Inferior parietal cortex (tissue), 1 donor: ENCODE measurements at regions not wholly inside any gene's neighbourhood (a gene's known extent, or its start where the extent isn't known, plus 50 kb on each side); places are given as distances from the start of the nearest gene placed in this dataset.

Source experiments
- DNase-seq: peaks from one replicate; pipeline ENCODE4 v3.0.0-alpha.2; 2016; ENCODE audit errors: extremely low spot score

GRCh38 chr6:153634416-153634815 lies 404.6 kb upstream of the OPRM1 start:
- DNase-seq: no peak

DNA sequence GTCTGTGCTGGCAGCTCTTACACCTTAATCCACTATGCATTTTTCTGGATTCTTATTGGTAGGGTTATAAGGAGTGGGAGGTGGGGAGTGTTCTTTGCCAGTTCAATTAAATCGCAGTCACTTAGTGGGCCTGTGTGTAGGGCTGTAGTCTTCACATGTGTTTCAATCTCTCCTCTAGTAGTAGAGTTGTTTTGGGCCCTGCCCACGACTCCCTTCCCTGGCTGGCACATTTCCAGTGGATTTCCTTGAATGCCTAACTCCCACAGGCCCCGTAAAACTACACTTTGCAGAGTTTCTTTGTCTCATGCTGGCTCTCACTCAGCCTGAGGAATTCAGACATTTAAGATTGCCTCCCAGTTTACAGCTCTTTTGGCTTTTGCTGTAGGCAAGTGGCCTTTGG lies 414.0 kb upstream of the OPRM1 start:
- DNase-seq: no peak

- DNase-seq: no peak
Observed at GRCh38 chr6:153624528-153624927, 414.5 kb upstream of the OPRM1 start.

GRCh38 chr6:153623496-153623895 lies 415.5 kb upstream of the OPRM1 start:
- DNase-seq: no peak

GRCh38 chr6:153621491-153621890 lies 417.5 kb upstream of the OPRM1 start:
- no peak for DNase-seq

- no peak for DNase-seq
Observed at GRCh38 chr6:153621070-153621469, 418.0 kb upstream of the OPRM1 start.

GRCh38 chr6:153618371-153619322 lies 420.4 kb upstream of the OPRM1 start:
- no peak for DNase-seq

DNA sequence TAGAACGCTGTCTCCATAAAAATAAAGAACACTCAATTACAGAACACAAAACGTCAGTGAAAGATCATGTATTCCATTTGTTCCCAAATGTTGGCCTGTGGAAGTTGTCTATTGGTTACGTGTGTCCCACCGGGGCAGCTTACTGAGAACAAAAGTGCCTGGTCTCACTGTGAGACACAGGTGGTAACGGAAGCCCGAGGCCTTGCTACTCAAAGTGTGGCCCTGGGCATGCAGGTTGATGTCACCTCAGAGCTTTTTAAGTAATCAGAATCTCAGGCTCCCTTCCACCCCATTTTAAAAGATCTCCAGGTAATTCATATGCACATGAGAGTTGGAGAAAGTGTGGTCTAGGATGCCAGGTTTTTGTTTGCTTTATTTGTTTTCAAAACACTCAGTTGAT lies 422.5 kb upstream of the OPRM1 start:
- DNase-seq: no peak

DNA sequence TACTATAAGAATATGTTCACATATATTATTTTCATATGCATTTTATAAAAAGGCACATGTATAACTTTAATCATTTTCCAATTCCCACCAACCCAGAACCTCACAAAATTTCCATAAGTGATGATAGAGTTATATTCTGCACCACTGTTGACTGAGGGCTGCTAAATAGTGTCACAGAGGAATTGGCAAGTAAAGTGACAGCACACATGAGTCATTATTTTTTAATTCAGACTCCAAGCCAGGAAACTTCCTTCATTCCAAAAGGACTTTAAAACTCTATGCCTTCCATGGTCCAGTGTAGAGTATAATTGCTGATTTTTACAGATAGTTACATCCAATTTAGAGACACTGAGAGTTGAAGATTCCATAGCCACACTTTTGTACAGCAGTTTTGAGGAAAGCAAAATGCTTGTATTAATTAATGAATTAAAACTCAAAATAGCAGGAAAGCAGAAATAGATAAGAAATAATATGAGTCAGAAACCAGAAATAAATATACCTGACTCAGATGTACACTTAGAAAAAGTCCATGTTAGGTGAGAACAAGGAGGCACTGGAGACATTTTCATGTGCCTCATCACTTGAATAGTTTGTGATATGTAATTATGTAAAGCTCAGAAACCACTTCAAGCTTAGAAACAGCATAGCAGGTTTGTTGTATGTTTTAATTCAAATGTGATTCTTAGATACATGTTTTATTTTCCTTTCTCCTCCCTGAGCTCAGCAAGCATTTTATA lies 425.2 kb upstream of the OPRM1 start:
- DNase-seq: no peak

- no peak for DNase-seq
Observed at GRCh38 chr6:153602401-153602800, 436.6 kb upstream of the OPRM1 start.

DNA sequence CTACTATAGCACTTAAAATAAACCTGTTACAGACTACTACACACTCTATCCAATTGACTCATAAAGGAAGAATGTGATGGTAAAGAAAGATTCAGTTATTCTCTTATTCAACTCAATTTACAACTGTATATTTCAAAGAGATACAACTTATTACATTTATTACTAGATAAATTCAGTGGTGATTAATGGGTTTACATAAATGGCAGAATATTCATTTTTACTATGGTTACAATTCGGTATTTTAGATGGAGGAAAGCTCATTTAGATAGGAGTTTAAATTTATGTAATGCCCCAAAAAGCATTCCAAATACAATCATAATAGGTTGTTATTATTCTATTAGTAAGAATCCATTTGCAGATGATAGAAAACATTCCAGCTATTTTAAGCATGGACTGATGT lies 439.1 kb upstream of the OPRM1 start:
- no peak for DNase-seq

DNA sequence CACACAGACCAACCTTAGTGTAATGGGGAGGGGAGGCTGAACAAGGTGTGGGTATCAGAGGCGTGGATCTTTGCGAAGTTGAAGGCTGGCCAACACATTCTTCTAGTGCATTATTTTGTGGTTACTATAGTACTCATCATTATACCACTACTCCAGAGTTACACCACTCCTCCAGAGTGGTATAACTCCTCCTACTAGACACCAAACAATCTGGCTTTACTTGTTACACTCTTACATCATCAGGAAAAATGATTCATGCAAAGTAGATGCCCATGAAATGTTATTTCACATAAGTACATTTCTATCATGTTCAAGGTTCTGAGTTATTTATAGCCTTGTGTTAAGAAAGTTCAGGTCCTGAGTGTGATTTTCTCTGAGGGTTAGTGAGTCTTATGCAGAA lies 443.1 kb upstream of the OPRM1 start:
- DNase-seq: no peak

DNA sequence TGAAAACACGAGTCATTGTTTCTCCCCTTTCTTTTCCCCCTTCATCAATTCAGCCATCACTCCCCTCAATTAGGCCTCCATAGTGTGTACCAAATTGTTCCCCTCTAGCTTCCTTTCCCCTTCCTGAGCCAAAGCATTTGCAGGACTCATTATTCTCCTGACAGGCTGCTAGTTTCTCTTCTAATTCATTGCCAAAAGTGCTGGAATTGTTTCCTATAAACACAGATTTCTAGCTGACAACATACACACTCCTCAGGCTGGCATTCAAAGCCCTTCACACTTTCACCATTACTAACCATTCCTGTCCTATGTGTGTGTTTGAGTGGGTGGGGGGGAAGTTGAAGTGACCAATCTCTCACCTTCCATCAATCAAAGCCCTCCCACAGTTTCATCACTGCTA lies 444.2 kb upstream of the OPRM1 start:
- no peak for DNase-seq

DNA sequence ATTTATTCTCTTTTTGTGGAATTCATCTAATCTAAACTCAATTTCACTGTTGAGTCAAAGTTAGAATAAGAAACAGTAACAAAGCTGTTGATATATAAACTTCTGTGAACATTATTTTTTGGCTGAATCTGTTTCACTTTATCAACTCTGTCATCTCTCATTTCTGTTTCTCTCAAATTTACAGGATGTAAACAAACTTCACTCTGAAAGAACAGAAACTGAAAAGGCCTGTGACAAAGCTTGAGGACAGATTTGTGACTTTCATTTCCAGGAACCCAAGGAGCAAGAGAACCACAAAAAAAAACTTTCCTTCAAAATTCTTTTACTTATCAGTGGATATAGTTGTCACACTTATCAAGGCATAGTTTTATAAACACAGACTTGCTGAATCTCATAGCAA lies 447.9 kb upstream of the OPRM1 start:
- no peak for DNase-seq

- DNase-seq: no peak
Observed at GRCh38 chr6:153590411-153590810, 448.6 kb upstream of the OPRM1 start.

DNA sequence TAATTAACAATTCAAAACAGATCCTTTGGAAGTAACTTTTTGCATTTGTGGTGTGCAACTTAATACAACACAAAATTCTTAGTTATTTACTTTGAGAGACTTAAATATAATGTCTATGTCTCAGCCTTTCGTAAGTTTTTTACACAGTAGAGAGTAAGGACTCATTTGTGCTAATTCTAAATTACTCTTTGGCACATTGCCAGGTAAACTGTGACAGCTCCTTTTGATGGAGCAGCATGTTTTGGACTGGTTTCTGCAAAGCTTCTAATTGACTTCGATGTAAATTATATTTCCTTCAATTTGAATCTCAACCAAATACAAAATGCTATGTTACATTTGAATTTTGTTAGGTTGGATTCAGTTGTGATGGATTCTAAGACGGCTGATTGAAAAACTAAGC lies 450.7 kb upstream of the OPRM1 start:
- no peak for DNase-seq

DNA sequence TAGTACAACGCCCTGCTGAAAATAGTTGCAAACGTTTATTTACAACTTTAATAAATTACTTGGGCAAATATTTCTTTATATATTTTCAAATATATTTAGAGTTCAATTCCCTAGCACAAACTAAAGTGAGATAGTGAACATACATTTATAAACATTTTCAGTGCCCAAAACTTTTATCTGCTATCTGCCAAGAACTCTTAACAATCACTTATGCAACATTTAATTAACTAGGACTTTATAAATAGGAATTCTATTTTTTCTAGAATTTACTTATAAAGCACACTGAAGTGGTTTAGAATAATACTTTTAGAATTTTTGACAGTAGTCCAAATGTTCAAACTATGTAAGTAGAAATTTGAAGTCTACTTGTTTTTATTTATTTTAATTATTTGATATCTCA lies 452.6 kb upstream of the RGS17 start:
- DNase-seq: no peak

DNA sequence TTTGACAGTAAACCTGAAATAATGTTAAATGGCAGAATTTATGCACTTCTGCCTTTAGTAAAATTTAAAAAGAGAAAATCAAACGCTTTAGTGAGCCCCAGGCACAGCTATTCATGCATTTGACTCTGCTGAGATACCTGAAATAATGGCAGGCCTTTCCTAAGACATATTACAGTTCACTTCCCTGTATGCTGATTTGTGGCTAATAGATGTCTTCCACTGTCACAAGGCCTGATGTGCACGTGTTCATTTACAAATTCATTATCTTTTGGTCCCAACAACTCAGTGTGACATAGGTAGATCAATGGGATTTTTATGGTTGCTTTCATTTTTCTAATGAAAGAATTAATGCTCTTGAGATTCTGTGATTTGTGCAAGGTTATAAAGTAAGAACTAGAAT lies 449.7 kb upstream of the RGS17 start:
- DNase-seq: no peak

DNA sequence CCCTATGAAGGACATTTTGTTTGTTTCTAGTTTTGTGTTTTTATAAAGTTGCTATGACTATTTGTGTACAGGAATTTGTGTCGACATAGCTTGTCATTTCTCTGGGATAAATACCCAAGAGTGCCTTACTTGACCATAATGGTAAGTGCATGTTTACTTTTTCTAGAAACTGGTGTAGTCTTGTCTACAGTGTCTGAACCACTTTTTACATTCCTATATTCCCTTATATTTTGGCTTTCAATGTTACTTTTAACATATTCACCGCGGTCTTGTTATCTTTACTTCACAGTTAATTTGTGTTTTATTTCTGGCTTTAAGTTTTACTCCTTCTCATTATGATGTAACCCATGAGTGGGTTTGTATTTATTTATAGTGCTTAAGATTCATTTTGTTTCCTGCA lies 444.4 kb upstream of the RGS17 start:
- no peak for DNase-seq

DNA sequence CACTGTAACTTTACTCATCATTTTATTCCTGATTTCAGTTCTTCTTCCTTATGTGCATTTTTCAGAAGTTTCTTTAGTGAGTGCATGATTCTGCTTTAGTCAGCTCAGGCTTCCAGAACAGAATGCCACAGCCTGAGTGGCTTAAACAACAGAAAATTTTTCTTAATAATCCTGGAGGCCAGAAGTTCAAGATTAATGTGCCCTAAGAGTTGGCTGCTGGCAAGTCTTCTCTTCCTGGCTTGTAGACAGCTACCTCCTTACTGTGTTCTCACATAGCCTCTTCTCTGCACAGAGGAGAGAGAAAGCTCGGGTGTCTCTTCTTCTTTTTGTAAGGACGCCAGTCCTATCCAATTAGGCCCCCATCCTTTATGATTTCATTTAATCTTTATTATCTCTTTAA lies 443.1 kb upstream of the RGS17 start:
- no peak for DNase-seq

DNA sequence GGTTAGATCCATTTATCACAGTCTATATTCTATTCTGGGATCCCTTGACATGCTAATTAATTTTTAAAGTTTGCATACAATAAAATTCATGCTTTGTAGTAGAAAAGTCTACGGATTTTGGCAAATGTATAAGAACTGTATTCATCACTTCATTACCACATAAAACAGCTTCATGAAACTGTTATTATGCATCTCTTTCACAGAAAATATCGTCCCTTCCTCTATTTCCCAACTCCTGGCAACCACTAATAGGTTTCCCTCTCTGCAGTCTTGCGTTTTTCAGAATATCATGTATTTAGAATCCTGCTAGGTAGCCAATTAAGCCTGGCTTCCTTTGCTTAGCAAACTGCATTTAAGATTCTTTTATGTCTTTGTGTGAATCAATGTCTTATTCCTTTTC lies 441.3 kb upstream of the RGS17 start:
- no peak for DNase-seq

DNA sequence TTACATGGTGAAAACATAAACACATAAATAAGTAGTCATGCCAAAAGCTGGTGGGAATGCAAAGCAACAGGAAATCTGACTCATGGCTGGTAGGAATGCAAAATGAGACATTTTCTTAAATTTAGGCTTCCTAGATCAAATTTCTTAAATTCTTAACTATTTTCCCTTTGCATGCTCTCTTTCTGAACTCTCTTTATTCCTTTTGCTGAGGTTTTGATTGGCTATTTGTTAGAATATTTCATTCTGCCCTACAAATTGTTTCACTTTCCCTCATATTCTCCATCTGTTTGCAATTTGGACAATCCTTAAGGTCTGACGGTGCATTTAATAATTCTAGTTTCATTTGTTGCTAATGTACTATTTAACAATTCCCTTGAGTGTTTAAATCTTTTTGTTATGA lies 437.5 kb upstream of the RGS17 start:
- no peak for DNase-seq

DNA sequence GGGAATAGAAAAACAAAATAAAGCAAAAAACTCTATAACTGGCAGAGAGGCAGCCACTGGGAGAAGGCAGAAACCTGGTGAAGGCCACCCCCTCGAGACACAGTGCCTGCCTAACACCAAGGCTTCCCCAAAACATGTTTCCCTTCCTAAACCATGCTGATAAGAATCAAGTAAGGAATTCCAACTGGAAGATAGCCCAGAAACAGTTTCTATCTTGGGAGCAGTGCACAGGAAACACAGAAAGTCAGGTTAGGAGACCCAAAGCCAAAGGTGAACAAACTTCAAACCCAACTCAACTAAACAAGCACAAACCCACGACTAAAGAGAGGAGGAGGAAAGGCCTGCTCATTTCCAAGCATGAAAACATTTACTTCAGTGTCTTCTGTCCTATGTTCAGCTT lies 433.7 kb upstream of the RGS17 start:
- DNase-seq: no peak
